Dendritic cell treated with granulocyte-macrophage colony-stimulating factor and Interleukin-4, amounts not matched to agents 40 ng/mL and 50 ng/mL, for 4 days (primary cell): ENCODE measurements at regions not wholly inside any gene's neighbourhood (a gene's known extent, or its start where the extent isn't known, plus 50 kb on each side); places are given as distances from the start of the nearest gene placed in this dataset.

Experiments used
- H3K27ac Mint-ChIP-seq: one replicate; pipeline ENCODE4 v1.8.0; 2022; ENCODE audit warnings: mild to moderate bottlenecking, mixed read lengths
- H3K27me3 Mint-ChIP-seq: one replicate; pipeline ENCODE4 v1.8.0; 2022; ENCODE audit warnings: mild to moderate bottlenecking, mixed read lengths
- H3K36me3 Mint-ChIP-seq: one replicate; pipeline ENCODE4 v1.8.0; 2022; ENCODE audit warnings: low read depth, mixed read lengths
- H3K4me1 Mint-ChIP-seq: one replicate; pipeline ENCODE4 v1.8.0; 2022; ENCODE audit warnings: low read depth, mixed read lengths
- H3K4me3 Mint-ChIP-seq: one replicate; pipeline ENCODE4 v1.8.0; 2022; ENCODE audit warnings: mild to moderate bottlenecking, moderate library complexity, mixed read lengths
- H3K9me3 Mint-ChIP-seq: one replicate; pipeline ENCODE4 v1.8.0; 2022; ENCODE audit warnings: mixed read lengths
- intact Hi-C: fragments of 100-400 bp; cut with micrococcal nuclease; formaldehyde crosslinking; loops from one replicate; pipeline ENCODE4 v1.15.0; 2022

DNA sequence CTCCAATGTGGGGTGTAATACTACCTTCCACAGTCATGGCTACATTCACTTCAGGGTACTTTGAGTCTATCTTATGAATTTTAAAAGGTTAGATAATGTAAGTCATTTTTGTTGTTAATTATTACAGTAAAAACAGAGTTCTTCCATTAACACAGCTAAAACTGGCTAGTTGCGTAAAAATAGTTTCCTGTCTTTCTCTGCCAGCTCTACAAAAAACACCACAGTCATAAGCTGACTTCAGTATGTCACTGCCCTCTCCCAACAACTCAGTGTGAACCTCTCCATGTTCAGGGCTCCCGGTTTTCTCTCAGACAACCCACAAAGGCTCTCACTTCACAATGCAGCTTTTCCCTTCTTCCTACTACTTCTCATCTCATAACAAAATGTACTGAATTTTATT lies 84.8 kb upstream of the ITGA1 start:
- intact Hi-C loops, result no loop called here
- no peaks in the 10 kb centered on the region for H3K36me3 Mint-ChIP-seq
- H3K27me3 Mint-ChIP-seq, result no peaks in the 10 kb centered on the region
- no peaks in the 10 kb centered on the region for H3K9me3 Mint-ChIP-seq
- H3K4me3 Mint-ChIP-seq, result no peak overlapping the region
- H3K27ac Mint-ChIP-seq, result no peak overlapping the region
- H3K4me1 Mint-ChIP-seq, result peaks cover 5% of the 10 kb centered on the region

DNA sequence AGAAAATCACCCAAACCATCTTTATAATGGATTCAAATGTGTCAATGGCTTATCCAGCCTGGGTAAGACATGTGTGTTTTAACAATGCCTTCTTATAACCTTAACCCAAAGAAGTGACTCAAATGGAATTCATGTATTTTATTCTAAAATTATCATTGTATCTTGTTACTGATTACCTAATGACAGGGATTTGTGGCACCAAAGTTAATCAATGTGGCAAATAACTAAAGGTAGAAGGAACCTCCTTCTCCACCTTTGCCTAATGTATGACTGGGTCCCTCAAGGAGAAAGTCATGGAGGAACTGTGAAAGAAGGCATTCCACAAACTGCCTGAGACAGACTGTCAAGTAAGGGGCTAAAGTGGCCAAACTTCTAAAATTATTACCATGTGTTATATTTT lies 84.4 kb upstream of the ITGA1 start:
- H3K9me3 Mint-ChIP-seq, result no peaks in the 10 kb centered on the region

DNA sequence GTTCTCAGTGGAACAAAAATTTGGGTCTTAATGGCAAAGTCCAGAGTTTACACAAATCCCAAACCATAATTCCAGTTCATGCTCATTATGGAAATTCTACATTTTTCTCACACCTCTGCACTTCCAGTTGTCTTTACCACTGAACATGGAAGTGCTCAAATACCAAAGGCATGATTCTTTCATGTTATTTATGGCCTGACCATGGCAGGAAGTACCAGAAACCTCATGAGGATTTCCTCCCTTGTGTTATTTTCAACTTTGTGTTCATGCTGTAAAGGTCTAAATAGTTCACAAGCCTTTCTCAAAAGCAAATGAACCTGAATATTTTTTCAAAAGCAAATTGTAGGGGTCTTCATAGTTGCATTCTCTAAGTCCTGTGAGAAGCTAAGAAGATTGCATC lies 82.0 kb upstream of the ITGA1 start:
- Mint-ChIP-seq H3K36me3 (no peaks in the 10 kb centered on the region), H3K4me1 (peaks cover 16% of the 10 kb centered on the region), H3K4me3 (no peak overlapping the region), H3K27me3 (no peaks in the 10 kb centered on the region), H3K27ac (no peak overlapping the region), H3K9me3 (no peaks in the 10 kb centered on the region)
- intact Hi-C loops, result no loop called here

More for the DNA sequence above, 84.4 kb upstream of the ITGA1 start:
- Mint-ChIP-seq H3K4me1 (peaks cover 5% of the 10 kb centered on the region), H3K4me3 (no peak overlapping the region), H3K27ac (no peak overlapping the region), H3K36me3 (no peaks in the 10 kb centered on the region), H3K27me3 (no peaks in the 10 kb centered on the region)
- intact Hi-C loops, result no loop called here

DNA sequence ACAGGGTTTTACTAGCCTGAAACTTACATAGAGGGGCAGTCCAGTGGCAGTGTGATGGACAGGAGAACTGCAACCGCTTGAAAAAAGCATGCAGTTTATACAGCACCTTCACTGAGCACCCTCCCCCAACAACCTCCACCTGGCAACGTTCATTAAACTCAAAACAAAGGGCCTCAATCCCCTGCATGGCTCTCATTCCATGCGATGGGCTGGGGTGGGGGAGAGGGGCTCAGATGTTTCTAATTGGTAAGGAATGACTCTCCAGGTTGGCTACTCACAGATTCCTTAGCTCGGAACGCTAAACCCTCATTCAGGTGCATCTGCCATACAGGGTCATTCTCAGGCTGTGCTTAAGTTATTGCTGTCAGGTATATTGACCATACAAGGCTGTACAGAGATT lies 80.9 kb upstream of the ITGA1 start:
- intact Hi-C loops, result no loop called here
- Mint-ChIP-seq H3K9me3 (no peaks in the 10 kb centered on the region), H3K27ac (no peak overlapping the region), H3K4me3 (no peak overlapping the region), H3K4me1 (peaks cover 16% of the 10 kb centered on the region), H3K36me3 (no peaks in the 10 kb centered on the region), H3K27me3 (no peaks in the 10 kb centered on the region)

DNA sequence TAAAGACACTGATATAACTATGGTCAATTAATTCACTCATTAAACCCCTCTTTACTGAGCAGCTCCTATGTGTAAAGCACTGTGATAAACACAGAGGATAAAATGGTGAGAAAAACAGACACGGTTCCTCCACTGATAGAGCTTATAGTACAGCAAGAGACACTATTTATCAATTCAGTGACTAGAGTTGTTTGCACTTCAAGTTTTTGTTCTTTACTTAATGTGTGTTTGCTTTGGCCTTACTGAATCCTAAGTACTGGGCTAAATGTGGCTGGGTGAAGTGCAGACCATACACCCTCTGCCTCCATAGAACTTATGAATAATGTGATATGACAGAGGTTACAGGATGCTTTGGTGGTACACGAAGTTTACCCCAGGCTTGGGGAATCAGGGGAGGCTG lies 80.1 kb upstream of the ITGA1 start:
- no peak overlapping the region for H3K27ac Mint-ChIP-seq
- H3K4me3 Mint-ChIP-seq, result no peak overlapping the region
- H3K9me3 Mint-ChIP-seq, result no peaks in the 10 kb centered on the region
- no peaks in the 10 kb centered on the region for H3K36me3 Mint-ChIP-seq
- peaks cover 16% of the 10 kb centered on the region for H3K4me1 Mint-ChIP-seq
- intact Hi-C loops, result no loop called here
- no peaks in the 10 kb centered on the region for H3K27me3 Mint-ChIP-seq

DNA sequence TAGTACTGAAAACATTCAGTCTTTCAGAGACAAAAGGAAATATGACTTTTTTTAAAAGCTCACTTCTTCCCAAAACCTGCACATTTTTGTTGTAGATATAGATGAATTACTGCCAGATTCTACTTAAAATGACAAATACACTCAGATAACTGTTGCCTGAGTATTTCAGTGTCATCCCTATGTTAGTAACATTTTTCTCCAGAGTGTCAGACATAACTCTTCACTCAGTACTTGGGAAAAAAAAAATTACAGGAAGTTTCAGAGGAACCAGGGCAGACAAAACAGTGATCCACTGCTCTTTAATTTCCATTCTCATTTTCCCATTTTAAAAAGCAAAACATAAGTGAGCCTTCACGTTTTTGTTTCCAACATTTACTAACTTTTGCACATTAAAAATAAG lies 79.3 kb upstream of the ITGA1 start:
- Mint-ChIP-seq H3K36me3 (no peaks in the 10 kb centered on the region), H3K27me3 (no peaks in the 10 kb centered on the region), H3K27ac (no peak overlapping the region), H3K4me1 (peaks cover 10% of the 10 kb centered on the region), H3K4me3 (no peak overlapping the region), H3K9me3 (no peaks in the 10 kb centered on the region)
- intact Hi-C loops, result no loop called here

DNA sequence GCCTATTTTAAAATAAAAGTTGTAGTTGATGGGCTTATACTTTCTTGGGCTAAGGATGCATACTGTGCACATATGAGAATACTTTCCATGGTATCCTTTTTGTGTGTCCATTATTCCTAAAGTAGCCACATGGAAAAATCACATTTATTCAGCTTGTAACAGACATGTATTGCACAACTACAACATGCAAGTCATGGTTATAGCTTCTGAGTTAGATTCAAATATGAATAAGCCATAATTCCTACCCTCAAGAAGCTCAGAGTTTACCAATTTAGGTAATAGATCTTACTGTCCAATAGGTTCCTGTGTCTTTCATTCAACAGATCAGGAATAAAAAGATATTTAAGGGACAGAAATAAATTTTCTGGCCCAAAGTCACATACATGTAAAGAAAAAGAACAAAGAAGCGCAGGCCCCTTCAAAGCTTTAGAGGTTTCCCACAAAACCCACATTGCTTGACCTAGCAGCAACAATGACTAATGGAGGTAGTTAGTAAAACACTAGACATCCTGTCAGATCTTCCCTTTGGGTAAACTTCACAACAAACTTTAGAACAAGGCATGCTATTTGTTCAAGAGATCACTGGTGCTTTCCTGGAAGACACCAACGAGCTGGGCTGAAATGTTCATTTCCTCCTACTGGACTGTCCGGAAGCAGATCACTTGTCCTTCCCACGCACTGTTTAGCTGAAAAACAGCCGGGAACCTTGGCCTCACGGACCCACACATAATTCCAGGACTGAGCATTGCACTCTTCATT lies 78.4 kb upstream of the ITGA1 start:
- H3K4me3 Mint-ChIP-seq, result no peak overlapping the region
- H3K36me3 Mint-ChIP-seq, result no peaks in the 10 kb centered on the region
- no peak overlapping the region for H3K27ac Mint-ChIP-seq
- intact Hi-C loops, result no loop called here
- peaks cover 10% of the 10 kb centered on the region for H3K4me1 Mint-ChIP-seq
- no peaks in the 10 kb centered on the region for H3K27me3 Mint-ChIP-seq
- no peaks in the 10 kb centered on the region for H3K9me3 Mint-ChIP-seq

DNA sequence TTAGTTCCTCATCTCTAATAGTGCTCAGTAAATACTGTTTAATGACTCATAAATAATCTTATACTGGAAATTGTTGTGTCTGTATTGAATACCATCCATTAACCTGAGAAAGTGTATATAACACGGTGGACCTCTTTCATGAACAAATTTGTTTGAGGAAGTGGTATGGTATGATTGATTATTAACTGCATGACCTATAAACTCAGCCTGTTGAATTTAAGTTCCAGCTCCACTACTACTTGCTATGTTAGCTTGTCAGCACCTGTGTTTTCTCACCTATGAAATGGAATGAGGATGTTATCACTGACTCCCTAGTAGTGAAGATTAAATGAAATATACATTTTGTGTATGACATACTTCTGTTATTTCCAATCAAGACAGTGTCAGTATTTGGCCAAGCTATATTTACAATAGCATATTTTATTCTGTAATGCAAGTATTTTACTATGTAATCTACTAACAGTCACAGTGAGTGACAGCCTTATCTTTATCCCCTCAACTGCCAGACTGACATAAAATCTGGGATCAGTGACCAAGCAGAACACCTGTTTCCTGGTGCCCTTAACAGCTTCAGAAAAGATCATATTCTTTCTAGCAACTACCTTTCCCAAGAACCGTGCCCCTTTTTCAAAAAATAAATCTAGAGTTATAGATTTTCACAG lies 77.3 kb upstream of the ITGA1 start:
- no peaks in the 10 kb centered on the region for H3K9me3 Mint-ChIP-seq
- peaks cover 10% of the 10 kb centered on the region for H3K4me1 Mint-ChIP-seq
- H3K27ac Mint-ChIP-seq, result no peak overlapping the region
- H3K36me3 Mint-ChIP-seq, result no peaks in the 10 kb centered on the region
- H3K27me3 Mint-ChIP-seq, result no peaks in the 10 kb centered on the region
- intact Hi-C loops, result no loop called here
- no peak overlapping the region for H3K4me3 Mint-ChIP-seq

DNA sequence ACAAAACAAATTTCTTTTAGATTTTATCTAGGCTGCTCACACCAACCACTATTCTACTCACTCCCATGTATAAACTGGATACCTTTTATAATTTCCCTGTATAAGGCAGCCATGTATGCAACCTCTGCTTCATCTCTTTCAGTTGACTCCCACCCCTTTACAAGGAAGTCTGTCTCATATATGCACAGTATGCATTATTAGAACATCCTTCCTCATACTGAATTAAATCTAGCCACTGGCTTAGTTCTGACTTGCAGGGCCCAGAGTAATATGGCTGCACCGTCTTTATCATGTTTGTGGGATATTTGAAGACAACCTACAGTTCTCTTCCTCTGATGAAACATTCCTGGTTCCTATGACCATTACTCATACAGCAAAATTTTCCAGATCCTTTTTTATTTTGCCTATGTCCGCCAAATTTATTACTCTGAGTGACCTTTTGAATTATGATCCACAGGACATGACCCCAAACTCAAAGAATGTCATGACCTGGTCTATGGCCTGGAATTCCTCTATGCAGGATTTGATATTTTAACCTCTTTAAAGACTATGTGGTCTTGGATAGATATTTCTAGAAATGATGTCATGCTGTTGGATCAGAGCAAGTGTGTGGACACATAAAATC lies 76.6 kb upstream of the ITGA1 start:
- Mint-ChIP-seq H3K27me3 (no peaks in the 10 kb centered on the region), H3K27ac (no peak overlapping the region), H3K4me1 (peaks cover 10% of the 10 kb centered on the region), H3K4me3 (no peak overlapping the region), H3K9me3 (no peaks in the 10 kb centered on the region), H3K36me3 (no peaks in the 10 kb centered on the region)
- intact Hi-C loops, result no loop called here

DNA sequence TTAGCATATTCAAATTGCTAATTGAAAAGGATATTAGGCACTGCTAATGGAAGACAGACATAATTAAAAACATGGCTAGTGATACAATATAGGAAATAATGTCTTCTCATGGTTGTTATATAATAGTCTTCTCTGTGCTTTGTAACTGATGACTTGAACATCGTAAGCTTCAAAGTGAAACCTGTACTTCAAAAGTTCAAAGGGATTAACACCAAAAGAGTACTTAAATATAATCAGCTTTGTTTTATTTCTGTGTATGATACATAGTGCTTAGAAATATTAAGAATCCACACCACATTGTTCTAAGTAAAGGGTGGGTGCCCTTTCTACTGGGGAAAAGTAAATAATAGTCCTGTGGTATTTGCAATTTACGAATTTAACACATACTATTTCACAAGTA lies 75.4 kb upstream of the ITGA1 start:
- Mint-ChIP-seq H3K36me3 (no peaks in the 10 kb centered on the region), H3K4me3 (no peak overlapping the region), H3K27ac (no peak overlapping the region)

DNA sequence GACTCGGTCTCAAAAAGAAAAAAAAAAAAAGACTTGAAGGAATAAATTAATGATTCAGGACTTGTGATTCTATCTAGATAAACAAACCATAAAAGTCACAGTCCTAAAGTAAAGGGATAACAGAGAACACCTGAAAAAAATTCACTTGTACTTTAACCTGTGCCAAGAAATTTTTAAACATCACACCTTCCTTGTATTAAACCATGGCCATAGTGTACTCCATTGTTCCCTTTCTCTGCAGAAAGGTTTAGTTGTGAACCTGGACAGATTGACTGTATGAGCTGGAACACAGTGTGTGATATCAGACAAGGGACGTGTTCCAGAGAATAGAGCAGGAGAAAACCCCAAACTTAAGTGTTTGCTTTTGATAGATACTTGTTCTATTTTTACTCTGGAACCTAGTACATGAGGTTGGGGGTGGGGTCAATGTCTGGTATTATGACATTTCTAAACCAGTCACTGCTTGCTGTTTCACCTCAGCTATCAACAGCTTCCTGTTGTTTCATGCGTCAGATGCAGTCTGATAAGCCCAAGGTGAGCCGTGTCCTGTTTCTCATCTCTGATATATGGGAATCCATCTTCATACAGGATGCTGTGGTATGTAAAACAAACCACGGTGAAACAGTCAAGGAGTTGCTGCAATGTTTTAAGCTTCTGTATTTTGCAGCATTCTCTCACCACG lies 62.5 kb upstream of the ITGA1 start:
- Mint-ChIP-seq H3K9me3 (peaks cover 9% of the 10 kb centered on the region), H3K36me3 (no peaks in the 10 kb centered on the region), H3K27ac (no peak overlapping the region), H3K27me3 (no peaks in the 10 kb centered on the region), H3K4me3 (no peak overlapping the region), H3K4me1 (no peaks in the 10 kb centered on the region)
- intact Hi-C loops, result no loop called here

More for the DNA sequence above, 75.4 kb upstream of the ITGA1 start:
- peaks cover 10% of the 10 kb centered on the region for H3K4me1 Mint-ChIP-seq
- intact Hi-C loops, result no loop called here
- H3K27me3 Mint-ChIP-seq, result no peaks in the 10 kb centered on the region
- peaks cover 12% of the 10 kb centered on the region for H3K9me3 Mint-ChIP-seq

DNA sequence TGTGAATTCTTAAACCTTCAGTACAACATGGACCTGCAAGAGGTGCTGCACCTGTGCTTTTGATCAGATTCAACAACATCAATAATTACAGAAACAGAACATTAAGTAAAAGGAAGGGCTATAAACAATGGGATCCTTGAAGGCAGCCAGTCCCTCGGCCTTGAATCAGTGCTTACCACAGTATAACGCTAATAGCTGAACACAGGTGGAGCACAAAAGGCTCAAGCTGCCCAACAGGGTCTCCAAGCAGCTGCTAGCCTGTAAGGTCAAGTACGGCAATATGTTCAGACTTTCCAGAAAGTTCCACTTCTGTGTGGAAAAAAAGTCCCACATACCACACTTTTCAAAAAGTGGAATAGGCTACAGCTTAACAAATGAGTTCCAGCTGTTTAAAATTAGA lies 61.9 kb upstream of the ITGA1 start:
- intact Hi-C loops, result no loop called here
- Mint-ChIP-seq H3K4me3 (no peak overlapping the region), H3K4me1 (no peaks in the 10 kb centered on the region), H3K27me3 (no peaks in the 10 kb centered on the region), H3K36me3 (no peaks in the 10 kb centered on the region), H3K9me3 (peaks cover 3% of the 10 kb centered on the region), H3K27ac (no peak overlapping the region)

DNA sequence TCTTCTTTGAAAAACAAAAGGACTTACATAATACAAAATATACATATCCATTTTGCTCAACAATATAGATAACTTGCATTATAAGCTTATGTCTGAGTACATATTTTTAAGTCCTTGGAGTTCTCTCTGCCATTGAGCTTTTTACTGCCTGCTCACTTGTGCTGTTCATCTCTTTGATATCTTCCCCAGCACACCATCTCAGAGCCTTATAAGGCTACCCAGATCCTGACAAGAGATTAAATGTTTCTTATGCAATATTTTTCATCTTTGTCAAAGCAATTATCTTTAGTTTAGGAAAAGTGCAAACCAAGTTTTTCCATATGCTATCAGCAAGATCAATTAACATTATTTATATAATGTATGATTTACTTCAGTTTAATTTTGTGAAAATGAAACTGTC lies 60.7 kb upstream of the ITGA1 start:
- Mint-ChIP-seq H3K27ac (no peak overlapping the region), H3K4me3 (no peak overlapping the region), H3K27me3 (no peaks in the 10 kb centered on the region), H3K36me3 (no peaks in the 10 kb centered on the region), H3K4me1 (no peaks in the 10 kb centered on the region), H3K9me3 (no peaks in the 10 kb centered on the region)
- intact Hi-C loops, result no loop called here

DNA sequence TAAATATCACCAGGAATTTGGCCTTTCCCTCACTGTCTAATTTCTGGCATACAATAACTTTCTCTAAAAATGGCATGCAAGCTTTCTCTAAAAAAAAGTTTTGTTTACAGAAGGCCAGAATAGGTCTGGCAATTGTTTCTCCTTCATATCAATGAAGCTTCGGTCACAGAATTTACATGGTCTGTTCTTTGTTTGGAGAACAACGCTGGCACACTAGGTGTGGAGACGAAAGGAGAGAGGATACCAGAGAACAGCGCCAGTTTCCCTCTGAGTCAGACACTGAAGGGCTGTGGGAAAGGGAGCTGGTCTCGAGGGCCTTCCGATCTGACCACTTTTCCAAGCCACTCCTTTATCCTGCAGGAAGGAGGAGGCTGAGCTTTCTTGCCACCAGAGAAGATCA lies 60.1 kb upstream of the ITGA1 start:
- no peak overlapping the region for H3K4me3 Mint-ChIP-seq
- intact Hi-C loops, result no loop called here

More for the DNA sequence above, 60.1 kb upstream of the ITGA1 start:
- Mint-ChIP-seq H3K9me3 (no peaks in the 10 kb centered on the region), H3K4me1 (no peaks in the 10 kb centered on the region), H3K36me3 (no peaks in the 10 kb centered on the region), H3K27me3 (no peaks in the 10 kb centered on the region), H3K27ac (no peak overlapping the region)
